Naive thymus-derived CD4-positive, alpha-beta T cell (primary cell): ENCODE measurements at regions not wholly inside any gene's neighbourhood (a gene's known extent, or its start where the extent isn't known, plus 50 kb on each side); places are given as distances from the start of the nearest gene placed in this dataset.
A peak's percentile ranks its signal among the peaks of the same experiment; 100 is the strongest.

Experiments
- ATAC-seq: fragments of 150-1000 bp; cut with Tn5 transposase; 2 replicates; pipeline ENCODE4 v1.10.0; 2021; ENCODE audit warnings: mild to moderate bottlenecking, moderate library complexity
- CTCF ChIA-PET: fragments of 350-600 bp; sonication (Branson Sonifier 250); formaldehyde crosslinking; loops from one replicate; lab custom pipeline; 2021; ENCODE audit warnings: antibody characterized with exemption; lab: Charles Lee
- POLR2A ChIA-PET: fragments of 350-600 bp; sonication (Branson Sonifier 250); formaldehyde crosslinking; loops from one replicate; lab custom pipeline; 2021; ENCODE audit warnings: antibody characterized with exemption, inconsistent platforms; lab: Charles Lee
- DNase-seq, 9 donors: peaks; one replicate each; pipeline versions ENCODE4 v3.0.0 to v3.0.0-alpha.2; 2020 to 2022; ENCODE audit warnings: mixed read lengths in 1 of 9
- H3K27ac ChIP-seq: one replicate; pipeline ENCODE4 v1.7.0; 2013; ENCODE audit warnings: mild to moderate bottlenecking, low read depth, low read length, moderate library complexity
- H3K27me3 ChIP-seq, 2 donors: one replicate each; pipeline ENCODE4 v1.7.0; 2013; ENCODE audit warnings: low read length in 2 of 2, mild to moderate bottlenecking in 2 of 2, moderate library complexity in 2 of 2; ENCODE audit not compliant: control insufficient read depth in 2 of 2, insufficient read depth in 2 of 2
- H3K36me3 ChIP-seq, 3 experiments: 1 replicate in 2 of 3; 2 replicates in 1 of 3; pipeline ENCODE4 v1.7.0; 2013; ENCODE audit warnings: low read length in 3 of 3, mild to moderate bottlenecking in 3 of 3, moderate library complexity in 1 of 3; ENCODE audit not compliant: insufficient read depth in 3 of 3, control insufficient read depth in 2 of 3
- H3K4me1 ChIP-seq, 2 donors: one replicate each; pipeline ENCODE4 v1.7.0; 2013; ENCODE audit warnings: low read length in 2 of 2, mild to moderate bottlenecking in 2 of 2, moderate library complexity in 1 of 2; ENCODE audit not compliant: control insufficient read depth in 2 of 2, insufficient read depth in 2 of 2
- H3K4me3 ChIP-seq: 2 replicates; pipeline ENCODE4 v1.7.0; 2013; ENCODE audit warnings: mild to moderate bottlenecking, low read length
- H3K9me3 ChIP-seq, 3 experiments: 1 replicate in 2 of 3; 2 replicates in 1 of 3; pipeline ENCODE4 v1.7.0; 2013; ENCODE audit warnings: low read length in 3 of 3; ENCODE audit not compliant: control insufficient read depth in 2 of 3
- H3K27ac Mint-ChIP-seq, 9 donors: one replicate each; pipeline ENCODE4 v1.8.0; 2020 to 2022; ENCODE audit warnings: mixed read lengths in 9 of 9, mild to moderate bottlenecking in 8 of 9, moderate library complexity in 5 of 9, inconsistent platforms in 2 of 9
- H3K27me3 Mint-ChIP-seq, 5 donors: one replicate each; pipeline ENCODE4 v1.8.0; 2021 to 2022; ENCODE audit warnings: mixed read lengths in 5 of 5, mild to moderate bottlenecking in 1 of 5
- H3K36me3 Mint-ChIP-seq, 5 donors: one replicate each; pipeline ENCODE4 v1.8.0; 2020 to 2022; ENCODE audit warnings: mixed read lengths in 5 of 5, mild to moderate bottlenecking in 3 of 5, inconsistent platforms in 1 of 5
- H3K4me1 Mint-ChIP-seq, 7 donors: one replicate each; pipeline ENCODE4 v1.8.0; 2020 to 2022; ENCODE audit warnings: mixed read lengths in 7 of 7, mild to moderate bottlenecking in 3 of 7, inconsistent platforms in 1 of 7
- H3K4me3 Mint-ChIP-seq, 10 donors: one replicate each; pipeline ENCODE4 v1.8.0; 2020 to 2022; ENCODE audit warnings: mild to moderate bottlenecking in 10 of 10, mixed read lengths in 10 of 10, moderate library complexity in 6 of 10, inconsistent platforms in 2 of 10
- H3K9me3 Mint-ChIP-seq, 11 donors: one replicate each; pipeline ENCODE4 v1.8.0; 2020 to 2022; ENCODE audit warnings: mixed read lengths in 11 of 11, mild to moderate bottlenecking in 4 of 11, inconsistent platforms in 1 of 11, moderate library complexity in 1 of 11
- intact Hi-C, 2 donors: fragments of 100-400 bp; cut with micrococcal nuclease; formaldehyde crosslinking; loops; one replicate each; pipeline ENCODE4 v1.15.1; 2023

DNA sequence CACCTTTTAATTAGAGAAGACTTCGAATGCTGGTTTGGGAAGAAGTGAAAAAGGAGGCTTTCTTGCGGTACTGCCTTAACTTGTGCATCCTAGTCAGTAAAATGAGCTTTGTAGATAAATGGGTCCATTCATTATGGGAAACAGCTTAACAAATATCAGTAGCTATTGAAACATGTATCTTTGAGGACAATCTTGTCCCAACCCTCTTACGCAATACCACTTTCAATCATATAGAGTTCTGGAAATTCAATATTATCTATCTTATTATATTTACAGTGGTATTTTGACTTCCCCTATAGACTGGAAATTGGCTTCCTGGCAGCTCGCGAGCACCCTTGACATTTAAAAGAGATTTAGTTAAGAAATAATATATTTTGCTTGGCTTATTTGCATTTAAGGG, 565.8 kb upstream of the NUDT12 start:
- H3K27ac Mint-ChIP-seq = peak overlapping the region in 1 of 9 donors; percentile 19
- ATAC-seq = no peak

GRCh38 chr5:104126980-104127379, 564.4 kb upstream of the NUDT12 start:
- H3K9me3 Mint-ChIP-seq = peaks cover 0 to 12% (median 4%) of the 10 kb centered on the region in 11 donors
- ChIA-PET POLR2A (no interaction called here), CTCF (no interaction called here)
- DNase-seq (no peak), ATAC-seq (no peak)
- intact Hi-C loops = no loop called here
- no peak overlapping the region for H3K27ac Mint-ChIP-seq
- H3K36me3 ChIP-seq = no peaks in the 10 kb centered on the region
- H3K4me3 Mint-ChIP-seq = no peak overlapping the region
- H3K27ac ChIP-seq = no peak overlapping the region
- no peaks in the 10 kb centered on the region for H3K27me3 Mint-ChIP-seq
- H3K9me3 ChIP-seq = no peaks in the 10 kb centered on the region
- H3K36me3 Mint-ChIP-seq = peaks cover 0 to 3% (median 0%) of the 10 kb centered on the region in 5 donors
- no peaks in the 10 kb centered on the region for H3K4me1 Mint-ChIP-seq
- H3K4me3 ChIP-seq = no peak overlapping the region
- H3K27me3 ChIP-seq = no peaks in the 10 kb centered on the region
- H3K4me1 ChIP-seq = no peaks in the 10 kb centered on the region

More for the DNA sequence above, 565.8 kb upstream of the NUDT12 start:
- no peaks in the 10 kb centered on the region for H3K27me3 Mint-ChIP-seq
- H3K36me3 Mint-ChIP-seq = peaks cover 0 to 3% (median 0%) of the 10 kb centered on the region in 5 donors
- H3K9me3 Mint-ChIP-seq = peaks cover under 1 to 19% (median 7%) of the 10 kb centered on the region in 11 donors
- H3K4me1 Mint-ChIP-seq = no peaks in the 10 kb centered on the region
- intact Hi-C loops = no loop called here
- Histone ChIP-seq H3K27me3 (no peaks in the 10 kb centered on the region), H3K27ac (no peak overlapping the region), H3K4me3 (no peak overlapping the region), H3K4me1 (no peaks in the 10 kb centered on the region), H3K36me3 (no peaks in the 10 kb centered on the region), H3K9me3 (peaks cover 0 to 3% (median 0%) of the 10 kb centered on the region in 3 experiments)
- no peak overlapping the region for H3K4me3 Mint-ChIP-seq
- ChIA-PET CTCF (no interaction called here), POLR2A (no interaction called here)
- no peak for DNase-seq

DNA sequence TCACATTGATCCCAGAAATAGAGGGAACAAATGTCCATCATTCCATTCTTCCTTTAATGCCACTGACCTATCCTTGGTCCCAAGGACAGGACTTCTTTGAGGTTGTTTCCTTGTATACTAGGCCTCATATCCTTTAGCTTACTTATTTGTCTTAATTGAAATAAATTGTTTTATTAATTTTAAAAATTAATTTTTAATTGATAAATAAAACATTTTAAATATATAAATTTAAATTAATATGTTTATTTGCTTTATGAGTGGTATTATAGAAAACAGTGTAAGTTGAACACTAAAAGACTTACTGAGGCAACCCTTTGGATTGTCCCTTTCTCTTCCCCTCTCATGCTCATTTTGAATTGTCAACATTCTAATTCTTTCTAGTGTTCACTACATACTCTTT, 556.9 kb upstream of the NUDT12 start:
- H3K9me3 ChIP-seq = no peaks in the 10 kb centered on the region
- H3K36me3 Mint-ChIP-seq = no peaks in the 10 kb centered on the region
- ATAC-seq (no peak), DNase-seq (no peak)
- no peak overlapping the region for H3K27ac ChIP-seq
- ChIA-PET CTCF (no interaction called here), POLR2A (no interaction called here)
- peaks cover 0 to 12% (median 4%) of the 10 kb centered on the region in 11 donors for H3K9me3 Mint-ChIP-seq
- intact Hi-C loops = no loop called here
- H3K4me3 ChIP-seq = no peak overlapping the region
- no peaks in the 10 kb centered on the region for H3K27me3 Mint-ChIP-seq
- H3K27me3 ChIP-seq = no peaks in the 10 kb centered on the region
- H3K4me1 ChIP-seq = no peaks in the 10 kb centered on the region
- H3K4me1 Mint-ChIP-seq = no peaks in the 10 kb centered on the region
- no peak overlapping the region for H3K4me3 Mint-ChIP-seq
- no peak overlapping the region for H3K27ac Mint-ChIP-seq
- no peaks in the 10 kb centered on the region for H3K36me3 ChIP-seq

DNA sequence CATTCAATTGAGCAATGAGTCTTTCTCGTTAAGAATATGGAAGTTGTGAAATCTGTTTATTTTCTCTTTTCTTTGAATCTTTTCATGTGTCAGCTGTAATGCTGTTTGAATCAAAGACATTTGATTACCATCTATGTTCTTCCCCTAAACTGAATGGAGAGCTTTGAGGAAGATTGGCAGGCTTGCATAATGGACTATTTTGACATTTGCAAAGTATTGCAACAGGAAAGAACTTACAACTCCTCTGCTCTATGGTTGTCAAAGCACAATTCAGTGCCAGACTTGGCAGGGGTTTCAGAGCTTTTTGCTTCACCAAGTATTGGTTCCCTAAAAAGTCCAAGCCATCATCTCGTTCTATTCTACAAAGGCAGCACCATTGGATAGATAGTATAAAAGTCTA, 549.0 kb upstream of the NUDT12 start:
- no peaks in the 10 kb centered on the region for H3K36me3 ChIP-seq
- H3K4me1 Mint-ChIP-seq = no peaks in the 10 kb centered on the region
- no peak overlapping the region for H3K27ac ChIP-seq
- no peaks in the 10 kb centered on the region for H3K27me3 ChIP-seq
- ChIA-PET CTCF (no interaction called here), POLR2A (no interaction called here)
- H3K4me3 Mint-ChIP-seq = no peak overlapping the region
- no peaks in the 10 kb centered on the region for H3K4me1 ChIP-seq
- H3K36me3 Mint-ChIP-seq = no peaks in the 10 kb centered on the region
- H3K27me3 Mint-ChIP-seq = no peaks in the 10 kb centered on the region
- DNase-seq (no peak), ATAC-seq (no peak)
- H3K9me3 Mint-ChIP-seq = peaks cover 0 to 26% (median 6%) of the 10 kb centered on the region in 11 donors
- intact Hi-C loops = no loop called here
- no peak overlapping the region for H3K27ac Mint-ChIP-seq
- no peaks in the 10 kb centered on the region for H3K9me3 ChIP-seq
- no peak overlapping the region for H3K4me3 ChIP-seq

GRCh38 chr5:104096451-104096850, 533.9 kb upstream of the NUDT12 start:
- no peaks in the 10 kb centered on the region for H3K9me3 ChIP-seq
- H3K36me3 Mint-ChIP-seq = no peaks in the 10 kb centered on the region
- no peak overlapping the region for H3K27ac ChIP-seq
- DNase-seq (no peak), ATAC-seq (no peak)
- H3K27me3 ChIP-seq = no peaks in the 10 kb centered on the region
- no peak overlapping the region for H3K27ac Mint-ChIP-seq
- intact Hi-C loops = no loop called here
- peaks cover 0 to 31% (median 7%) of the 10 kb centered on the region in 11 donors for H3K9me3 Mint-ChIP-seq
- CTCF ChIA-PET = no interaction called here
- no peaks in the 10 kb centered on the region for H3K4me1 Mint-ChIP-seq
- H3K27me3 Mint-ChIP-seq = no peaks in the 10 kb centered on the region
- no peak overlapping the region for H3K4me3 Mint-ChIP-seq
- no peak overlapping the region for H3K4me3 ChIP-seq
- H3K36me3 ChIP-seq = no peaks in the 10 kb centered on the region
- H3K4me1 ChIP-seq = no peaks in the 10 kb centered on the region
- POLR2A ChIA-PET = no interaction called here

- no peaks in the 10 kb centered on the region for H3K36me3 Mint-ChIP-seq
- Histone ChIP-seq H3K27me3 (no peaks in the 10 kb centered on the region), H3K4me3 (no peak overlapping the region), H3K4me1 (no peaks in the 10 kb centered on the region), H3K36me3 (no peaks in the 10 kb centered on the region), H3K9me3 (no peaks in the 10 kb centered on the region), H3K27ac (no peak overlapping the region)
- intact Hi-C loops = no loop called here
- POLR2A ChIA-PET = no interaction called here
- H3K9me3 Mint-ChIP-seq = peaks cover 0 to 31% (median 7%) of the 10 kb centered on the region in 11 donors
- CTCF ChIA-PET = no interaction called here
- H3K4me3 Mint-ChIP-seq = no peak overlapping the region
- no peak overlapping the region for H3K27ac Mint-ChIP-seq
- no peaks in the 10 kb centered on the region for H3K4me1 Mint-ChIP-seq
- H3K27me3 Mint-ChIP-seq = no peaks in the 10 kb centered on the region
- DNase-seq = no peak
- ATAC-seq = no peak
Measured at GRCh38 chr5:104095527-104095926, 532.9 kb upstream of the NUDT12 start.

DNA sequence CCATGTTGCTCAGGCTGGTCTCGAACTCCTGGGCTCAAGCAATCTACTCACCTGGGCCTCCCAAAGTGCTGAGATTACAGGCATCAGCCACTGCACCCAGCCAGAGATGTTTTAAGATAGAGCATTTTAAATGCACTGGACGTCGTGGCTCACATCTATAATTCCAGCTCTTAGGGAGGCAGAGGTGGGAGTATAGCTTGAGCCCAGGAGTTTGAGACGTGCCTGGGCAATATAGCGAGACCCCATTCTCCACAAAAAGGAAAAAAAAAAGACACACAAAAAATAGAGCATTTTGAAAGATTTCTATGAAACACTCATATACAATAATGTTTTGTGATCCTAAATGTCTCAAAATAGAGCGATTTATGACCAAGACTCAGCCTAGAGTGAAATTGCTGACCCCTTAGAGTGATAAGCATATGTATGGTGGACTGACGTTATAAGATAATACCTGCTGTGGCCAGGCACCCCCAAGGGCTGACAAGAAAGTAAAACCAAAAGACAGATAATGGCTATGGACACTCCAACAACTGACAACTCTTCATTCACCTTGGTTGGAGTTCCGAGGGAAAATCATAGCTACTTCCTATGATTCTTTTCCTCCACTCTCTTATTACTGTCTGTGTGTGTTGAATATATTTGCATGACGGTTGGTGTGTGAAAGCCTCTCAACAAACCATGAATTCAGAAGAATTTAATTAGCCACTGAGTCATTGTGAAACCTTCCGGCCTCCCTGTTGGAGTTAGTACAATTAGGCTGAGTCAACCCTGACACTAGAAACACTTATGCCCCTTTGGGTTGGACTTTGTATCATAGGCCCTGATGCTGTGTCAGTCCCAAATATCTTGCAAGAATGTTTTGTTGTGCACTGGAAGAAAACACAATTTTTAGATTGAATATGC, 526.5 kb upstream of the NUDT12 start:
- Mint-ChIP-seq H3K27ac (peak overlapping the region in 1 of 9 donors; percentile 15), H3K36me3 (no peaks in the 10 kb centered on the region), H3K4me1 (no peaks in the 10 kb centered on the region), H3K4me3 (no peak overlapping the region), H3K9me3 (peaks cover 0 to 16% (median 3%) of the 10 kb centered on the region in 11 donors), H3K27me3 (no peaks in the 10 kb centered on the region)
- ATAC-seq (no peak), DNase-seq (no peak)
- no peaks in the 10 kb centered on the region for H3K36me3 ChIP-seq
- no peaks in the 10 kb centered on the region for H3K27me3 ChIP-seq
- CTCF ChIA-PET = no interaction called here
- H3K4me3 ChIP-seq = no peak overlapping the region
- H3K4me1 ChIP-seq = no peaks in the 10 kb centered on the region
- POLR2A ChIA-PET = no interaction called here
- no peaks in the 10 kb centered on the region for H3K9me3 ChIP-seq
- intact Hi-C loops = no loop called here
- H3K27ac ChIP-seq = no peak overlapping the region
